ENCODE measurements at regions not wholly inside any gene's neighbourhood (a gene's known extent, or its start where the extent isn't known, plus 50 kb on each side); places are given as distances from the start of the nearest gene placed in this dataset.

DNA sequence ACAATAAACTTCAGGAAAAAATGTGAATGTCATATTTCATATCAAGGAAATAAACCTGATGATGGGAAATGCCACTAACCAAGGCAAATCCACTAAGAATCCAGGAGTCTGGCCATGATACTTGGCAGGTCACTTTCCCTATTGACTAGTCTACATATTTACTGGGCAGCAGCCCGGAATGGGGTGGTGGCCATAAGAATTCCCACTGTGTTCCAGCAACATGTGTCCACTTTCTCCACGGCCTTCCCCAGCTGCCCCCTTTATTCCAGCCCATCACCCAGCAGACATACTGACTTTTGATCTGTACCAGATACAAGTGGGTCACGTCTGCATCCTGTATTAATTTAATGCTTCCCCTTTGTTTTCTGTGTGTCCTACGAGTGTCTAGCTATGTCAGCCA is 234.5 kb upstream of the PRDM1 start:
- no peaks in the 10 kb centered on the region for H3K36me3 ChIP-seq
- H3K79me2 ChIP-seq (ENCODE audit: low read depth), result no peaks in the 10 kb centered on the region
- H3K4me1 ChIP-seq, result peaks cover 22% of the 10 kb centered on the region
- peaks cover 21% of the 10 kb centered on the region for H3F3A ChIP-seq (ENCODE audit: low read depth)
- H3K4me2 ChIP-seq, result peak overlapping the region; percentile 51
- TF ChIP-seq EZH2 (IDR thresholded peaks at IDR 0.05) (no peak), EZH2phosphoT487 (IDR thresholded peaks at IDR 0.05) (no peak)
- TF ChIP-seq, protein P1, sequence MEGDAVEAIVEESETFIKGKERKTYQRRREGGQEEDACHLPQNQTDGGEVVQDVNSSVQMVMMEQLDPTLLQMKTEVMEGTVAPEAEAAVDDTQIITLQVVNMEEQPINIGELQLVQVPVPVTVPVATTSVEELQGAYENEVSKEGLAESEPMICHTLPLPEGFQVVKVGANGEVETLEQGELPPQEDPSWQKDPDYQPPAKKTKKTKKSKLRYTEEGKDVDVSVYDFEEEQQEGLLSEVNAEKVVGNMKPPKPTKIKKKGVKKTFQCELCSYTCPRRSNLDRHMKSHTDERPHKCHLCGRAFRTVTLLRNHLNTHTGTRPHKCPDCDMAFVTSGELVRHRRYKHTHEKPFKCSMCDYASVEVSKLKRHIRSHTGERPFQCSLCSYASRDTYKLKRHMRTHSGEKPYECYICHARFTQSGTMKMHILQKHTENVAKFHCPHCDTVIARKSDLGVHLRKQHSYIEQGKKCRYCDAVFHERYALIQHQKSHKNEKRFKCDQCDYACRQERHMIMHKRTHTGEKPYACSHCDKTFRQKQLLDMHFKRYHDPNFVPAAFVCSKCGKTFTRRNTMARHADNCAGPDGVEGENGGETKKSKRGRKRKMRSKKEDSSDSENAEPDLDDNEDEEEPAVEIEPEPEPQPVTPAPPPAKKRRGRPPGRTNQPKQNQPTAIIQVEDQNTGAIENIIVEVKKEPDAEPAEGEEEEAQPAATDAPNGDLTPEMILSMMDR (IDR thresholded peaks at IDR 0.05), result no peak
- no peak overlapping the region for H3K4me3 ChIP-seq
- no peak overlapping the region for H3K9ac ChIP-seq
- H3K4me3 Mint-ChIP-seq, result no peak overlapping the region
- H3K27ac Mint-ChIP-seq, result peak overlapping the region; percentile 57
- H3K36me3 Mint-ChIP-seq, result no peaks in the 10 kb centered on the region
- H3K27ac ChIP-seq, result no peak overlapping the region
- H4K20me1 ChIP-seq (ENCODE audit: low read depth), result peaks cover 5% of the 10 kb centered on the region
- H3K27me3 Mint-ChIP-seq (ENCODE audit: insufficient read depth, low read depth), result peaks cover 10% of the 10 kb centered on the region
- H2AFZ ChIP-seq (replicated peaks), result no peak overlapping the region
- H3K4me1 Mint-ChIP-seq, result peaks cover 24% of the 10 kb centered on the region
- no peaks in the 10 kb centered on the region for H3K27me3 ChIP-seq
- no peak for DNase-seq (ENCODE audit: low spot score)
- H3K9me3 Mint-ChIP-seq, result peaks cover 7% of the 10 kb centered on the region
- H3K9me3 ChIP-seq (ENCODE audit: low read depth), result no peaks in the 10 kb centered on the region

DNA sequence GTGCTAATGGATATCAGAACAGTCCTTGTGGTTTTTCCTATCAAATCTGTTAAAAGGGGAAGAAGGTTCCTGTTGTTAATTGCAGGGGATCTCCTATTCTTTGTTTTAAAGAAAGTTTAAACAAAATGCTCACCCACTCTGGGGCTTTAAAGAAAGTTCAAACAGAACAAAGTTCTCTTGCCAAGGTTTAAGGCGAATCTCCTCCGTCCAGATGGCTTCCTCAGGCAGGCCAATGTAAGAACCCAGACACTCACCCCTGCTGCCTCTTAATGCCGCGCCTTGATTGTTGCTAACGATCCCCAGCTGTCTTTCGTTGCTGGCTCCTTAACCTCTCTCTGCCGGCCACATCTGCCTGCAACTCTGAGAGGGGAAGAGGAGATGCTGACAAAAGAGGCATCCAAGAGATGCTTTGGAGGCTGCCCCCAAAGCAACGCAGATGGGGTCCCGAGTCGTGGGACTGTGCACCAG is 235.0 kb upstream of the PRDM1 start:
- no peaks in the 10 kb centered on the region for H3K27me3 ChIP-seq
- Mint-ChIP-seq H3K4me3 (peak overlapping the region; percentile 36), H3K27ac (peak overlapping the region; percentile 57), H3K36me3 (no peaks in the 10 kb centered on the region), H3K27me3 (ENCODE audit: insufficient read depth, low read depth) (peaks cover 10% of the 10 kb centered on the region), H3K4me1 (peaks cover 24% of the 10 kb centered on the region), H3K9me3 (peaks cover 4% of the 10 kb centered on the region)
- H3F3A ChIP-seq (ENCODE audit: low read depth), result peaks cover 21% of the 10 kb centered on the region
- no peak overlapping the region for H3K4me3 ChIP-seq
- H3K4me1 ChIP-seq, result peaks cover 22% of the 10 kb centered on the region
- H3K9ac ChIP-seq, result no peak overlapping the region
- no peaks in the 10 kb centered on the region for H3K9me3 ChIP-seq (ENCODE audit: low read depth)
- TF ChIP-seq EZH2 (IDR thresholded peaks at IDR 0.05) (no peak), EZH2phosphoT487 (IDR thresholded peaks at IDR 0.05) (no peak)
- TF ChIP-seq, protein P1 (IDR thresholded peaks at IDR 0.05), result no peak
- no peak overlapping the region for H2AFZ ChIP-seq (replicated peaks)
- H3K27ac ChIP-seq, result no peak overlapping the region
- no peaks in the 10 kb centered on the region for H3K36me3 ChIP-seq
- peak overlapping the region; percentile 51 for H3K4me2 ChIP-seq
- peaks cover 5% of the 10 kb centered on the region for H4K20me1 ChIP-seq (ENCODE audit: low read depth)
- H3K79me2 ChIP-seq (ENCODE audit: low read depth), result no peaks in the 10 kb centered on the region
- DNase-seq (ENCODE audit: low spot score), result peak; percentile 77

DNA sequence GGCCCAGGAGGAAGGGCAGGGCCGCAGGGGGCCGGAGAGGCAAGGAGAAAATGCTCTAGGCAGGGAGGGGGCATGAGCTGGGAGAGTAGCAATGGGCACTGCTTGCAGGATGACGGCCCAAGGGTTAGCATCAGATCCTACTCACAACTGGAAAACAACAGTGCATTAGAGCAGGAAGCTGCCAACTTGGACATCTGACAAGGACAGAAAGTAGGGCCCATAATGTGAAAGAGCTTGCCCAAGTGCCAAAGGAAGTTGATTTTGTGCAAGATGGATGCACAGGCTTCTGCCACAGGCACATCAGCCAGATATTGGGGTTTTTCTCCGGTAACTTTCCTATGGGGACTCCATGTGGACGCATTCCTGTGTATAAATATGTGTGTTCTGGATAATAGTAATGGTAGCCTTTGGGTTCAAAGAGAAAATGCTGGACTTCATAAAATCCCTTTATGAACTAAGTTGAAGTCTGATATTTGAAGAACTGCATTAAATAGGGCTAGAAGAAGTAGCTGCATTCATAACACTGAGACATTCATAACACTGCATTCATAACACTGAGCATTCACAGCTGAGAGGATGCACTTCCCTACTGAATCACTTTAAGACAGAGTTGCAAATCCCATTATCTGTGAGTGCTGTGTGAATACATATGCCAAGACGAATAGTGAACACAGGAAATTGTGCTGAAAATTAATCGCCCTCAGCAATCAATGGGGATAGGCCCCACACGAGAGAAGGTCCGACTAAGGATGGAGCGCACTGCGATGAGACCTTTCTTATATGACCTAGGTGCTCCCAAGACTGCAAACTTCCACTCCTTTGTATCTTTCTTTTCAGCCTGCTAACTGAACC is 235.6 kb upstream of the PRDM1 start:
- TF ChIP-seq, protein P1 (IDR thresholded peaks at IDR 0.05), result no peak
- TF ChIP-seq EZH2 (IDR thresholded peaks at IDR 0.05) (no peak), EZH2phosphoT487 (IDR thresholded peaks at IDR 0.05) (no peak)
- Mint-ChIP-seq H3K27me3 (ENCODE audit: insufficient read depth, low read depth) (peaks cover 11% of the 10 kb centered on the region), H3K4me1 (peaks cover 24% of the 10 kb centered on the region), H3K27ac (no peak overlapping the region), H3K4me3 (peak overlapping the region; percentile 36), H3K9me3 (peaks cover 4% of the 10 kb centered on the region), H3K36me3 (no peaks in the 10 kb centered on the region)
- H3F3A ChIP-seq (ENCODE audit: low read depth), result peaks cover 21% of the 10 kb centered on the region
- H3K4me3 ChIP-seq, result no peak overlapping the region
- no peaks in the 10 kb centered on the region for H3K79me2 ChIP-seq (ENCODE audit: low read depth)
- peak; percentile 53 for DNase-seq (ENCODE audit: low spot score)
- H3K36me3 ChIP-seq, result no peaks in the 10 kb centered on the region
- H3K9ac ChIP-seq, result no peak overlapping the region
- H3K4me1 ChIP-seq, result peaks cover 22% of the 10 kb centered on the region
- H3K27ac ChIP-seq, result no peak overlapping the region
- peak overlapping the region; percentile 51 for H3K4me2 ChIP-seq
- peaks cover 5% of the 10 kb centered on the region for H4K20me1 ChIP-seq (ENCODE audit: low read depth)
- no peaks in the 10 kb centered on the region for H3K27me3 ChIP-seq
- no peaks in the 10 kb centered on the region for H3K9me3 ChIP-seq (ENCODE audit: low read depth)
- H2AFZ ChIP-seq (replicated peaks), result no peak overlapping the region

All from neural progenitor cell (in vitro differentiated cells).